Stomach (tissue), 8 donors: ENCODE measurements at regions not wholly inside any gene's neighbourhood (a gene's known extent, or its start where the extent isn't known, plus 50 kb on each side); places are given as distances from the start of the nearest gene placed in this dataset.

Experiments used
- DNase-seq, 2 donors: peaks; one replicate each; pipeline versions ENCODE4 v3.0.0 to v3.0.0-alpha.2; 2013 to 2019
- H3K27ac ChIP-seq, 5 donors: fragments of 200-600 bp in 4 of 5; sonication (generic) in 4 of 5; one replicate each; pipeline ENCODE4 v1.5.1; 2013 to 2019; ENCODE audit warnings: mild to moderate bottlenecking in 1 of 5, moderate library complexity in 1 of 5
- H3K27me3 ChIP-seq, 3 donors: fragments of 200-600 bp; sonication (generic); one replicate each; pipeline ENCODE4 v1.5.1; 2017 to 2019; ENCODE audit warnings: mixed run types in 1 of 3
- H3K36me3 ChIP-seq, 4 donors: fragments of 200-600 bp; sonication (generic); 1 replicate in 3 of 4; 2 replicates in 1 of 4; pipeline ENCODE4 v1.5.1; 2016 to 2019
- H3K4me1 ChIP-seq, 4 donors: fragments of 200-600 bp; sonication (generic); one replicate each; pipeline ENCODE4 v1.5.1; 2016 to 2019
- H3K4me3 ChIP-seq, 4 donors: fragments of 200-600 bp; sonication (generic) in 3 of 4; one replicate each; pipeline ENCODE4 v1.5.1; 2016 to 2019; ENCODE audit warnings: mild to moderate bottlenecking in 1 of 4
- H3K9me3 ChIP-seq, 4 donors: fragments of 200-600 bp; sonication (generic); one replicate each; pipeline ENCODE4 v1.5.1; 2016 to 2019
- EP300 ChIP-seq: sonication (generic); formaldehyde crosslinking; IDR thresholded peaks from one replicate; pipeline ENCODE4 v1.6.1; 2017; ENCODE audit warnings: antibody characterized with exemption
- POLR2A ChIP-seq, 4 donors: fragments of 450-650 bp; IDR thresholded peaks; one replicate each; pipeline ENCODE4 v1.6.1; 2016; ENCODE audit warnings: antibody characterized with exemption in 4 of 4, control low read depth in 2 of 4, mild to moderate bottlenecking in 1 of 4, moderate library complexity in 1 of 4
- POLR2AphosphoS5 ChIP-seq, 3 donors: sonication (generic); formaldehyde crosslinking; IDR thresholded peaks; one replicate each; pipeline ENCODE4 v1.6.1; 2016; ENCODE audit warnings: antibody characterized with exemption in 3 of 3
- WGBS, 5 donors: extraction: QIAGEN DNeasy Blood & Tissue Kit in 3 of 5; methylation state at CpG; one replicate each; pipeline versions ENCODE4 v1.1.5 to v1.1.7; 2013 to 2018; 5-methylcytosine and 5-hydroxymethylcytosine counted together
- intact Hi-C: fragments of 100-400 bp; cut with DNase I; formaldehyde crosslinking; loops from one replicate; pipeline ENCODE4 v1.15.1; 2023; ENCODE audit warnings: low total_unique reads
- TF ChIP-seq, protein P1 (sequence below), 7 experiments: fragments of 450-650 bp in 4 of 7; fragments of 200-600 bp in 3 of 7; sonication (generic) in 3 of 7; IDR thresholded peaks; one replicate each; pipeline ENCODE4 v1.5.1; 2016 to 2019; ENCODE audit warnings: antibody characterized with exemption in 7 of 7, control low read depth in 2 of 7, mild to moderate bottlenecking in 1 of 7
- donor health status: healthy with polysubstance abuse.
- donor health status: Bipolar disorder and iron deficiency.
- donor health status: healthy.

DNA sequence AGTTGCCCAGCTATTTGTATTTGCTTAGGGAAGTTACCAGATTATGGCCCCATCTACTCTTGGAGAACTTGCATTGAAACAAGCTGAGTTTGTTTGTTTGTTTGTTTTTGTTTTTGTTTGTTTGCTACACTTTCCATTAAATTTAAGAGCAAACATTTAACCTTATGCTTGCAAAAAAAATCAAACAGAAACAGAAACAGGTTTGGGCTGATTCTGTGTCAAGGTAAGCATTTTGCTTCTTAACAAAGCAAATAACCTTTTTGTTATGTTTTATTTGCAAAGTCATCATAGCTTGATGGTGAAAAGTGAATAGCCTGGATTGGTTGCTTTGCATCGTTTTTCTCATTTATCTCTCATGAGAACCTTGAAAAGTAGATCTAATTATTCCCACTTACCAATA is 531.8 kb downstream of the EFNB2 start:
- TF ChIP-seq POLR2A (IDR thresholded peaks at IDR 0.05) = no peak
- TF ChIP-seq, protein P1, sequence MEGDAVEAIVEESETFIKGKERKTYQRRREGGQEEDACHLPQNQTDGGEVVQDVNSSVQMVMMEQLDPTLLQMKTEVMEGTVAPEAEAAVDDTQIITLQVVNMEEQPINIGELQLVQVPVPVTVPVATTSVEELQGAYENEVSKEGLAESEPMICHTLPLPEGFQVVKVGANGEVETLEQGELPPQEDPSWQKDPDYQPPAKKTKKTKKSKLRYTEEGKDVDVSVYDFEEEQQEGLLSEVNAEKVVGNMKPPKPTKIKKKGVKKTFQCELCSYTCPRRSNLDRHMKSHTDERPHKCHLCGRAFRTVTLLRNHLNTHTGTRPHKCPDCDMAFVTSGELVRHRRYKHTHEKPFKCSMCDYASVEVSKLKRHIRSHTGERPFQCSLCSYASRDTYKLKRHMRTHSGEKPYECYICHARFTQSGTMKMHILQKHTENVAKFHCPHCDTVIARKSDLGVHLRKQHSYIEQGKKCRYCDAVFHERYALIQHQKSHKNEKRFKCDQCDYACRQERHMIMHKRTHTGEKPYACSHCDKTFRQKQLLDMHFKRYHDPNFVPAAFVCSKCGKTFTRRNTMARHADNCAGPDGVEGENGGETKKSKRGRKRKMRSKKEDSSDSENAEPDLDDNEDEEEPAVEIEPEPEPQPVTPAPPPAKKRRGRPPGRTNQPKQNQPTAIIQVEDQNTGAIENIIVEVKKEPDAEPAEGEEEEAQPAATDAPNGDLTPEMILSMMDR (IDR thresholded peaks at IDR 0.05) = no peak
- no peak for TF ChIP-seq EP300
- no peak for TF ChIP-seq POLR2AphosphoS5 (IDR thresholded peaks at IDR 0.05)
- Histone ChIP-seq H3K4me1 (peaks cover 0 to 8% (median 0%) of the 10 kb centered on the region in 4 donors), H3K27me3 (no peaks in the 10 kb centered on the region), H3K9me3 (no peaks in the 10 kb centered on the region), H3K36me3 (no peaks in the 10 kb centered on the region), H3K4me3 (no peak overlapping the region), H3K27ac (no peak overlapping the region)
- 24 to 58% (median 46%) methylated on average over 1 of the region's 1 CpG for WGBS, 5 donors
- intact Hi-C loops = no loop called here
- peak in 1 of 2 donors; percentile 28 for DNase-seq

DNA sequence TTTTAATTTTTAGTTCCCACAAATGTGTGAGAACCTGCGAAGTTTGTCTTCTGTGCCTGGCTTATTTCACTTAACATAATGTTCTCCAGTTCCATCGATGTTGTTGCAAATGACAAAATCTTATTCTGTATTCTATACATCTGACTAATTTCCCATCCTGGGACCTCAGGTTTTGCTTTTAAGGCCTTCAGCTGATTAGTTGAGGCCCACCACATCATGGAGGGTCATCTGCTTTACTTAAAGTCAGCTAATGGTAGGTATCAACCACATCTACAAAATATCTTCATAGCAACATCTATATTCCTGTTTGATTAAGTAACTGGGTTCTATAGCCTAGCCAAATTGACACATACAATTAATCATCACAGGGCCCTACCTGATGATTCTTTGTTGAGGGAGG is 534.0 kb downstream of the EFNB2 start:
- 47 to 95% (median 49%) methylated on average over 1 to 2 of the region's 2 CpGs for WGBS, 5 donors
- intact Hi-C loops = no loop called here

DNA sequence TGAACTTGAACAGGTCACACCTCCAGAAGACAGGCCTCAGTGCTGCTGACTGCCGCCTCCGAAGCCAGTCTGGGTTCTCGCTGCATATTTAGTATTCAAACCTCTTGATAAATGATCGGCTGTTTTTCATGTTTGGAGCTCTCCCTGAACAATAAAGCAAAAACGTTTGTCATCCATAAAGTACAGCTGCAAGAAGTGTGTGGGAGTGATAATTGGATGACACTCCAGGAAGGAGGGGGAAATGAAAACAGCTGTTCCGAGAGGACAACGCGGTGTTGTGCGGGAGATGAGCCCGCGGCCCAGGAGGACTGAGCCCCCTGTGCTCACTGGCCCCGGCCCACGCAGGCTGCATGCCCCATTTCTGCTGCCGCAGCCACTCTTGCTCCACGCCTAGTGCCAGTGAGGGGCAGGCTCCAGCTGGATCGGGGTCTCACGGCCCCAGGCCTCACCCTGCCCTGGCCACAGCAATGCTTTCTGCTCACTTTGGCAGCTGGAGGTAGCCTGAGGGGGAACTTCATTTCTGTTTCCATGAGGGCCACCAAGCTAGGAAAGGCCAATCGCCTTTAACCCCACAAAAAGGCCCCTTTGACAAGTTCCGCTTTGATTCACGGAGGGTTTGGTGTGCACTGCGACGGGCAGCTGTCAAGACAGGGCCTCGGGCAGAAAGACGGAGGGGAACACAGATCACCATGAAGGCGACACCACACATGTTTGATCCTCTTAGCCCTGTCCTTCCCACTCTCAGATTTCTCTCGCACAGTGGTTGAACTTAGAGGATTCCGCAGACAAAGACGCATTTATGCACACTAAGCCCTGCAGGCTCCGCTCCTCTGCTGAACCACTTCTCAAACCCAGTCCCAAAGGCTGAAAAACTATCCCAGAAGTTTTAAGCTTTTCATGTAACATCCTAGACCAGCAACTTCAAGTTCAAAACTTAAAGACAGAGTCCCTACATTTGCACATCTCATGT is 537.6 kb downstream of the EFNB2 start:
- WGBS, 5 donors = 71 to 83% (median 80%) methylated on average over 26 to 29 of the region's 29 CpGs
- Histone ChIP-seq H3K27ac (no peak overlapping the region), H3K36me3 (no peaks in the 10 kb centered on the region), H3K4me1 (no peaks in the 10 kb centered on the region), H3K27me3 (no peaks in the 10 kb centered on the region), H3K9me3 (no peaks in the 10 kb centered on the region), H3K4me3 (no peak overlapping the region)
- peak in 1 of 2 donors; percentile 43 for DNase-seq
- TF ChIP-seq EP300 (no peak), POLR2A (IDR thresholded peaks at IDR 0.05) (no peak), POLR2AphosphoS5 (IDR thresholded peaks at IDR 0.05) (no peak)
- TF ChIP-seq, protein P1 (IDR thresholded peaks at IDR 0.05) = no peak
- intact Hi-C loops = no loop called here

More for the DNA sequence above, 534.0 kb downstream of the EFNB2 start:
- TF ChIP-seq POLR2AphosphoS5 (IDR thresholded peaks at IDR 0.05) = no peak
- TF ChIP-seq POLR2A (IDR thresholded peaks at IDR 0.05) = no peak
- TF ChIP-seq, protein P1 (IDR thresholded peaks at IDR 0.05) = no peak
- Histone ChIP-seq H3K4me3 (no peak overlapping the region), H3K4me1 (peaks cover 0 to 8% (median 0%) of the 10 kb centered on the region in 4 donors), H3K36me3 (no peaks in the 10 kb centered on the region), H3K9me3 (no peaks in the 10 kb centered on the region), H3K27me3 (no peaks in the 10 kb centered on the region), H3K27ac (no peak overlapping the region)
- no peak for DNase-seq

DNA sequence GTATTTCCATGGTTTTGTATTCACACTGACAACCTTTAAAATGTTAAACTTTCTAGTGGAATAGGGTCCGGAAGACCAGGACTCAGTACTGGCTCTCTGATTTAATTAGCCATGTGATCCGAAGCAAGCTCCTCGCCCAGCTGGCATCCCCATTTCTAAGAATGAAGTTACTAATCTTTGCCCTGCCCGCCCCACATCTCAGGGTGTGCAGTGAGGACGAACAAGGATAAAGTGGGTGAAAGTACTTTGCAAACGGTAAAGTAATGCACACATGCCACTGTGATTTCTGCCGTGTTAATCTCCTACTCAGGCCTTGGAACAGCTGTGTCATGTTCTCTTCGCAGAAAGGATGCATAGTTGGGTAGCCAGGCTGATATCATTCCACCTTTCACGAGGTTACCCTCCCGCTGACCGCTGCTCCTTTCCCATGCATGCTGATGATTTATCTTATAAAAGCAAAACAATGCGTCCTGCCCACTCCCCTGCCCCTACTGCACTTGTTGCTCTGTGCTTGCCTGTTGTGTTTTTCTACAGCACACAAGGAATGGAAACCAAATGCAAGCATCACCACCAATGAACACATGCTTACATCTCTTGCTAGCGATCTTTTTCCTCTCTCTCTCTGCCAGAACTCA is 539.0 kb downstream of the EFNB2 start:
- DNase-seq = no peak
- no peak overlapping the region for H3K27ac ChIP-seq
- TF ChIP-seq, protein P1 (IDR thresholded peaks at IDR 0.05) = no peak
- no peak for TF ChIP-seq POLR2A (IDR thresholded peaks at IDR 0.05)
- TF ChIP-seq EP300 = no peak
- TF ChIP-seq POLR2AphosphoS5 (IDR thresholded peaks at IDR 0.05) = no peak
- peaks cover 0 to 6% (median 2%) of the 10 kb centered on the region in 4 donors for H3K4me1 ChIP-seq
- intact Hi-C loops = no loop called here
- H3K36me3 ChIP-seq = no peaks in the 10 kb centered on the region
- H3K4me3 ChIP-seq = no peak overlapping the region
- 62 to 79% (median 72%) methylated on average over 13 of the region's 13 CpGs for WGBS, 5 donors
- no peaks in the 10 kb centered on the region for H3K9me3 ChIP-seq
- no peaks in the 10 kb centered on the region for H3K27me3 ChIP-seq
